H1 (cell line): ENCODE measurements at regions not wholly inside any gene's neighbourhood (a gene's known extent, or its start where the extent isn't known, plus 50 kb on each side); places are given as distances from the start of the nearest gene placed in this dataset.
"Not testable (repeated sequence)": the region's sequence is repeated elsewhere in the genome, so short reads cannot be mapped to it uniquely, and the experiment has no call there.

Experiments
- CTCF ChIA-PET: fragments of 300-600 bp; sonication (Branson Sonifier 250); formaldehyde crosslinking; loops from one replicate; lab custom pipeline; 2021; ENCODE audit not compliant: partially characterized antibody; lab: Charles Lee
- POLR2A ChIA-PET: fragments of 300-600 bp; sonication (Branson Sonifier 250); formaldehyde crosslinking; loops from one replicate; lab custom pipeline; 2021; ENCODE audit warnings: inconsistent platforms; ENCODE audit not compliant: partially characterized antibody; lab: Charles Lee
- DNase-seq, 2 experiments: peaks; one replicate each; pipeline versions ENCODE4 v3.0.0 to v3.0.0-alpha.2; 2010 to 2022; ENCODE audit warnings: low spot score in 2 of 2, low read depth in 1 of 2, mixed read lengths in 1 of 2
- FAIRE-seq: peaks from 2 replicates; lab custom pipeline; 2011; peaks lifted over from hg19 to GRCh38; lab: Jason Lieb, UNC
- H2AFZ ChIP-seq: 2 replicates; pipeline ENCODE4 v1.8.1; 2012; ENCODE audit warnings: low read length, inconsistent platforms
- H2AK5ac ChIP-seq: 2 replicates; pipeline ENCODE4 v1.6.1; 2013; ENCODE audit warnings: low read depth, low read length
- H2BK120ac ChIP-seq: replicated peaks from 2 replicates; pipeline ENCODE3; 2013; ENCODE audit warnings: low read depth, low read length, inconsistent platforms
- H2BK12ac ChIP-seq: 2 replicates; pipeline ENCODE4 v1.6.1; 2013; ENCODE audit warnings: low read depth, low read length
- H2BK15ac ChIP-seq: 2 replicates; pipeline ENCODE4 v1.6.1; 2013; ENCODE audit warnings: low read length
- H2BK20ac ChIP-seq: 2 replicates; pipeline ENCODE4 v1.6.1; 2013; ENCODE audit warnings: low read length
- H2BK5ac ChIP-seq: 2 replicates; pipeline ENCODE4 v1.6.1; 2013; ENCODE audit warnings: low read depth, low read length
- H3K14ac ChIP-seq: 2 replicates; pipeline ENCODE4 v1.6.1; 2013; ENCODE audit warnings: inconsistent platforms; ENCODE audit not compliant: insufficient read length
- H3K18ac ChIP-seq: 2 replicates; pipeline ENCODE4 v1.6.1; 2013; ENCODE audit warnings: low read length; ENCODE audit errors: extremely low read depth
- H3K23ac ChIP-seq: 2 replicates; pipeline ENCODE4 v1.6.1; 2013; ENCODE audit warnings: inconsistent platforms; ENCODE audit not compliant: insufficient read length
- H3K23me2 ChIP-seq: 2 replicates; pipeline ENCODE4 v1.6.1; 2013; ENCODE audit warnings: low read depth, low read length
- H3K27ac ChIP-seq: 2 replicates; pipeline ENCODE4 v1.6.1; 2011; ENCODE audit warnings: low read depth, low read length, inconsistent platforms
- H3K27me3 ChIP-seq, 4 experiments: replicated peaks in 1 of 4; 1 replicate in 1 of 4; 2 replicates in 3 of 4; pipeline versions ENCODE4 v1.6.1 to v1.8.1; 2011 to 2013; ENCODE audit warnings: low read length in 3 of 4, mild to moderate bottlenecking in 3 of 4, inconsistent platforms in 2 of 4, mixed read lengths in 2 of 4, moderate library complexity in 1 of 4; ENCODE audit not compliant: control insufficient read depth in 3 of 4, insufficient read depth in 3 of 4; ENCODE audit errors: extremely low read depth in 1 of 4
- H3K36me3 ChIP-seq, 4 experiments: 2 replicates each; pipeline versions ENCODE4 v1.6.1 to v1.8.1; 2011 to 2013; ENCODE audit warnings: mild to moderate bottlenecking in 4 of 4, low read length in 3 of 4, moderate library complexity in 2 of 4, control low read depth in 1 of 4, inconsistent platforms in 1 of 4; ENCODE audit not compliant: insufficient read depth in 4 of 4, control insufficient read depth in 2 of 4
- H3K4ac ChIP-seq: replicated peaks from 2 replicates; pipeline ENCODE3; 2013; ENCODE audit warnings: low read length, low read depth, mixed read lengths, inconsistent platforms; ENCODE audit not compliant: insufficient read length
- H3K4me1 ChIP-seq, 4 experiments: replicated peaks in 1 of 4; 1 replicate in 1 of 4; 2 replicates in 3 of 4; pipeline versions ENCODE4 v1.6.1 to v1.8.1; 2011 to 2013; ENCODE audit warnings: low read length in 3 of 4, inconsistent platforms in 2 of 4, mixed read lengths in 1 of 4; ENCODE audit not compliant: insufficient read depth in 4 of 4, control insufficient read depth in 3 of 4
- H3K4me2 ChIP-seq, 2 experiments: 2 replicates each; pipeline versions ENCODE4 v1.6.1 to v1.8.1; 2011 to 2013; ENCODE audit warnings: low read depth in 2 of 2, low read length in 2 of 2, control low read depth in 1 of 2, inconsistent platforms in 1 of 2, mild to moderate bottlenecking in 1 of 2; ENCODE audit not compliant: insufficient read depth in 1 of 2
- H3K4me3 ChIP-seq, 4 experiments: fragments of 200-600, 300-600 bp in 1 of 4; sonication (generic), shearing (Covaris generic), sonication (Bioruptor Twin) in 1 of 4; 2 replicates each; pipeline versions ENCODE4 v1.5.1 to v1.8.1; 2011 to 2016; ENCODE audit warnings: low read length in 4 of 4, low read depth in 3 of 4, control low read depth in 2 of 4, inconsistent platforms in 2 of 4, mild to moderate bottlenecking in 2 of 4, mixed read lengths in 1 of 4, moderate library complexity in 1 of 4; ENCODE audit not compliant: insufficient read depth in 2 of 4; ENCODE audit errors: extremely low read depth in 1 of 4
- H3K56ac ChIP-seq: replicated peaks from 2 replicates; pipeline ENCODE3; 2013; ENCODE audit warnings: low read depth, mild to moderate bottlenecking, mixed read lengths, low read length, inconsistent platforms; ENCODE audit not compliant: insufficient read length
- H3K79me1 ChIP-seq: 2 replicates; pipeline ENCODE4 v1.6.1; 2013; ENCODE audit warnings: low read depth, low read length, control low read depth
- H3K79me2 ChIP-seq, 2 experiments: 2 replicates each; pipeline versions ENCODE4 v1.6.1 to v1.8.1; 2012 to 2013; ENCODE audit warnings: low read length in 2 of 2, mild to moderate bottlenecking in 2 of 2, inconsistent platforms in 1 of 2; ENCODE audit not compliant: insufficient read depth in 2 of 2, control insufficient read depth in 1 of 2
- H3K9ac ChIP-seq, 4 experiments: replicated peaks in 1 of 4; 1 replicate in 1 of 4; 2 replicates in 3 of 4; pipeline versions ENCODE4 v1.6.1 to v1.8.1; 2011 to 2013; ENCODE audit warnings: low read depth in 3 of 4, low read length in 3 of 4, control low read depth in 2 of 4, mild to moderate bottlenecking in 2 of 4, moderate library complexity in 2 of 4, inconsistent platforms in 1 of 4; ENCODE audit errors: extremely low read depth in 1 of 4
- H3K9me3 ChIP-seq, 2 experiments: 2 replicates each; pipeline versions ENCODE4 v1.6.1 to v1.8.1; 2012 to 2013; ENCODE audit warnings: mild to moderate bottlenecking in 2 of 2, moderate library complexity in 2 of 2, control low read depth in 1 of 2, inconsistent platforms in 1 of 2, low read depth in 1 of 2, low read length in 1 of 2, mixed read lengths in 1 of 2; ENCODE audit not compliant: insufficient read depth in 2 of 2
- H4K20me1 ChIP-seq, 2 experiments: replicated peaks in 1 of 2; 2 replicates each; pipeline versions ENCODE3 to v1.8.1; 2011 to 2013; ENCODE audit warnings: inconsistent platforms in 2 of 2, low read length in 2 of 2, mild to moderate bottlenecking in 1 of 2; ENCODE audit not compliant: insufficient read depth in 2 of 2, control insufficient read depth in 1 of 2
- H4K5ac ChIP-seq: 2 replicates; pipeline ENCODE4 v1.6.1; 2013; ENCODE audit warnings: low read length, low read depth, mixed read lengths, inconsistent platforms; ENCODE audit not compliant: insufficient read length
- H4K8ac ChIP-seq: 2 replicates; pipeline ENCODE4 v1.8.0; 2013; ENCODE audit warnings: mild to moderate bottlenecking, moderate library complexity, low read length, inconsistent platforms; ENCODE audit not compliant: insufficient read depth; ENCODE audit errors: extremely low read depth
- H4K91ac ChIP-seq: replicated peaks from 2 replicates; pipeline ENCODE3; 2013; ENCODE audit warnings: low read length, mixed read lengths, inconsistent platforms; ENCODE audit not compliant: insufficient read length
- WGBS, 2 experiments: shearing (Covaris generic) in 1 of 2; methylation state at CpG; one replicate each; pipeline versions ENCODE4 v1.1.6 to v1.1.7; 2013 to 2015; ENCODE audit warnings: low lambda C conversion rate in 2 of 2, mixed read lengths in 2 of 2, inconsistent platforms in 1 of 2, low coverage in 1 of 2, missing lambda C conversion rate in 1 of 2; ENCODE audit not compliant: insufficient replicate concordance in 2 of 2, insufficient coverage in 1 of 2, insufficient read length in 1 of 2; ENCODE audit errors: extremely low coverage in 1 of 2, missing lambda C conversion rate in 1 of 2; 5-methylcytosine and 5-hydroxymethylcytosine counted together

GRCh38 chr1:120649730-120650129 lies 74.0 kb upstream of the NBPF26 start:
- no CpG with 5 or more reads among the region's 2 CpGs for WGBS, 2 experiments
- H3K23me2 ChIP-seq, H2BK15ac ChIP-seq, H2BK12ac ChIP-seq, H4K20me1 ChIP-seq, H2BK5ac ChIP-seq, H4K91ac ChIP-seq, H3K4me3 ChIP-seq, FAIRE-seq, H3K36me3 ChIP-seq, H3K79me2 ChIP-seq, H2AFZ ChIP-seq, H3K4me2 ChIP-seq, H2BK20ac ChIP-seq, H2AK5ac ChIP-seq, H3K4me1 ChIP-seq, H4K5ac ChIP-seq, H3K79me1 ChIP-seq, H4K8ac ChIP-seq, H3K27me3 ChIP-seq, DNase-seq, H3K18ac ChIP-seq, H3K23ac ChIP-seq, H3K9ac ChIP-seq, POLR2A ChIA-PET, H2BK120ac ChIP-seq, H3K56ac ChIP-seq, CTCF ChIA-PET, H3K27ac ChIP-seq, H3K4ac ChIP-seq, H3K14ac ChIP-seq, H3K9me3 ChIP-seq: not testable (repeated sequence)

DNA sequence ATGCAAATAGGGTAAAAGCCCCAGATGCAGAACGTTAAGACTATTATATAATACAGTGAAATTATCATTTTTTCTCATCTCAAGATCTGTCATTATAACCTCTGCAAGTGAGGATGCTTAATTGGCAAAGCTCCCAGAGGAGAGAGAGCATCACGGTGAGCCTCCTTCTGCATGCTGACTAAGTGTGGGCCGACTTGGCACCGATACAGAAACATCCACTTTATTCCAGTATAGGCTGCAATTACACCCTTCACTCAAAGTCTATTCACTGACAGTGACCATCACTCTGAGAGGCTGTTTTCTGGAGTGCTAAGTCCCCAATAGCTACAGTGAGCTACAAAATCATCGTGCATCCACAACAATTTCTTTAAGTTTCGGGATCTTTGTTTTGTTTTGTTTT lies 69.6 kb upstream of the NBPF26 start:
- H2BK5ac ChIP-seq, CTCF ChIA-PET, H3K79me1 ChIP-seq, H3K23me2 ChIP-seq, H4K8ac ChIP-seq, H3K18ac ChIP-seq, H2AFZ ChIP-seq, POLR2A ChIA-PET, H3K27ac ChIP-seq, H2BK20ac ChIP-seq, H2BK12ac ChIP-seq, H3K4me2 ChIP-seq, H2BK120ac ChIP-seq, H3K27me3 ChIP-seq, FAIRE-seq, H2AK5ac ChIP-seq, H3K36me3 ChIP-seq, H4K91ac ChIP-seq, H3K4me3 ChIP-seq, H3K23ac ChIP-seq, H2BK15ac ChIP-seq, H4K20me1 ChIP-seq, H3K9me3 ChIP-seq, DNase-seq, H4K5ac ChIP-seq, H3K4me1 ChIP-seq, H3K56ac ChIP-seq, H3K9ac ChIP-seq, H3K79me2 ChIP-seq, H3K4ac ChIP-seq, H3K14ac ChIP-seq: not testable (repeated sequence)
- no CpG with 5 or more reads among the region's 6 CpGs for WGBS, 2 experiments
